ENCODE measurements at regions not wholly inside any gene's neighbourhood (a gene's known extent, or its start where the extent isn't known, plus 50 kb on each side); places are given as distances from the start of the nearest gene placed in this dataset.

- H3K36me3 ChIP-seq (ENCODE audit: control insufficient read depth in 4 of 4, insufficient read depth in 3 of 4, low read depth in 1 of 4, low read length in 3 of 4) = no peaks in the 10 kb centered on the region
- no peak overlapping the region for H3K9ac ChIP-seq (ENCODE audit: low read depth in 1 of 2, low read length in 2 of 2)
- TF ChIP-seq MAX (IDR thresholded peaks at IDR 0.05) (no peak), GABPA (IDR thresholded peaks at IDR 0.05 in 1 of 2, conservative IDR thresholded peaks at IDR 0.05 in 1 of 2) (no peak), JUND (IDR thresholded peaks at IDR 0.05) (no peak), FOXA1 (IDR thresholded peaks at IDR 0.05) (no peak)
- H3K27ac ChIP-seq (ENCODE audit: low read depth in 1 of 2, low read length in 2 of 2) = no peak overlapping the region
- no peak overlapping the region for H3K4me3 ChIP-seq (ENCODE audit: low read depth in 1 of 3, low read length in 3 of 3)
- no peaks in the 10 kb centered on the region for H3K27me3 ChIP-seq (ENCODE audit: control insufficient read depth in 4 of 4, insufficient read depth in 4 of 4, low read length in 3 of 4)
- peaks cover 0 to 32% (median 13%) of the 10 kb centered on the region in 4 donors for H3K4me1 ChIP-seq (ENCODE audit: control insufficient read depth in 4 of 4, insufficient read depth in 4 of 4, low read length in 3 of 4)
- no peaks in the 10 kb centered on the region for H3K9me3 ChIP-seq (ENCODE audit: control insufficient read depth in 4 of 4, low read length in 3 of 4)
- WGBS = 84% methylated on average over 5 of the region's 5 CpGs
- no peak for DNase-seq (ENCODE audit: low spot score)
Measured at GRCh38 chr2:226426292-226426736, 373.3 kb downstream of the IRS1 start.

- Histone ChIP-seq H3K4me3 (ENCODE audit: low read depth in 1 of 3, low read length in 3 of 3) (no peak overlapping the region), H3K9ac (ENCODE audit: low read depth in 1 of 2, low read length in 2 of 2) (no peak overlapping the region), H3K9me3 (ENCODE audit: control insufficient read depth in 4 of 4, low read length in 3 of 4) (no peaks in the 10 kb centered on the region), H3K27me3 (ENCODE audit: control insufficient read depth in 4 of 4, insufficient read depth in 4 of 4, low read length in 3 of 4) (no peaks in the 10 kb centered on the region), H3K36me3 (ENCODE audit: control insufficient read depth in 4 of 4, insufficient read depth in 3 of 4, low read depth in 1 of 4, low read length in 3 of 4) (no peaks in the 10 kb centered on the region), H3K4me1 (ENCODE audit: control insufficient read depth in 4 of 4, insufficient read depth in 4 of 4, low read length in 3 of 4) (peaks cover 0 to 29% (median 10%) of the 10 kb centered on the region in 4 donors), H3K27ac (ENCODE audit: low read depth in 1 of 2, low read length in 2 of 2) (no peak overlapping the region)
- TF ChIP-seq ZBTB33 (IDR thresholded peaks at IDR 0.05) (no peak), REST (IDR thresholded peaks at IDR 0.05) (no peak), HNF4A (conservative IDR thresholded peaks at IDR 0.05) (no peak), NR2F2 (IDR thresholded peaks at IDR 0.05) (no peak)
- 84% methylated on average over 3 of the region's 3 CpGs for WGBS
- DNase-seq (ENCODE audit: low spot score) = no peak
Measured at GRCh38 chr2:226424971-226425370, 374.6 kb downstream of the IRS1 start.

GRCh38 chr2:226423498-226423960 lies 376.1 kb downstream of the IRS1 start:
- Histone ChIP-seq H3K27me3 (ENCODE audit: control insufficient read depth in 4 of 4, insufficient read depth in 4 of 4, low read length in 3 of 4) (no peaks in the 10 kb centered on the region), H3K9ac (ENCODE audit: low read depth in 1 of 2, low read length in 2 of 2) (no peak overlapping the region), H3K9me3 (ENCODE audit: control insufficient read depth in 4 of 4, low read length in 3 of 4) (no peaks in the 10 kb centered on the region), H3K4me1 (ENCODE audit: control insufficient read depth in 4 of 4, insufficient read depth in 4 of 4, low read length in 3 of 4) (peaks cover 0 to 17% (median 2%) of the 10 kb centered on the region in 4 donors), H3K4me3 (ENCODE audit: low read depth in 1 of 3, low read length in 3 of 3) (no peak overlapping the region), H3K36me3 (ENCODE audit: control insufficient read depth in 4 of 4, insufficient read depth in 3 of 4, low read depth in 1 of 4, low read length in 3 of 4) (no peaks in the 10 kb centered on the region), H3K27ac (ENCODE audit: low read depth in 1 of 2, low read length in 2 of 2) (no peak overlapping the region)
- no peak for DNase-seq (ENCODE audit: low spot score)
- TF ChIP-seq NR2F2 (IDR thresholded peaks at IDR 0.05) (no peak), FOXA1 (IDR thresholded peaks at IDR 0.05) (no peak)
- 78% methylated on average over 7 of the region's 7 CpGs for WGBS

All from liver (tissue), 7 donors.